ENCODE measurements at regions not wholly inside any gene's neighbourhood (a gene's known extent, or its start where the extent isn't known, plus 50 kb on each side); places are given as distances from the start of the nearest gene placed in this dataset.

DNA sequence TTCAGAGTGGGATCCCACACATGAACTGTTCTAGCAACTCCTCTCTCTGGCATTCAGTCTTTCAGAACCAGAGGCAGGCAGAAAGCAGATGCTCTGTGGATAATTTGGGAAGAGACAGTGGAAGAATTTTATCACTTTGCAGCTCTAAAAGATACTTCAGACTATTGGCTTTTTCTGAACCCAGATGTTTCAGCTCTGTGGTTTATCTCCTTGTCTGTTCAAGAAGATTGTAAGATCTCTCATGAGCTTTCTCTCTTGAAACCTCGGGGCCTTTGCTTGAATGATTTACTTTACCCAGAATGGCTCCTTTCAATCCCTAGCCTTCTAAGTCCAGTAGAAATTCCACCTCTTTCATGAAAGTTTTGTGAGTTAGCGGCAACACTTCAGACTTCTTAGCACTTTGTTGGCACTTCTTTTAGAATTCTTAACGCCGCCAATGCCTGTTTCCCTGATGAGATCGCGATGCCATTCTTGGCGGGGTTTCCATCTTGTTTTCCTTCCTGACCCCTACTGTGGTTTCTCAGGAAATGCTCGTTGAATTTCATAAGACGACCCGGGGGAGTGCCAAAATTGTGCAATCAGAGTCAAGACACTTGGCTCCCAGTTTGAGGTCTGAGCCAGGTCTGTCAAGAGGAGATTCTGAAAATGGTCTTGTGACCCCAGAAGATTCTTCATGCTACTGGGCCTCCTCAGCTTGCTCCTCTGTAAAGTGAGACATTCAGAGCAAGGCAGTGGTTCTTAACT lies 107.0 kb upstream of the PRICKLE1 start:
- Histone ChIP-seq H3K9me2 (ENCODE audit: insufficient read depth, low read length) (no peaks in the 10 kb centered on the region), H3K27me3 (ENCODE audit: insufficient read depth, low read depth, low read length) (no peaks in the 10 kb centered on the region), H3K36me3 (ENCODE audit: insufficient read depth, low read length) (no peaks in the 10 kb centered on the region), H3K4me2 (ENCODE audit: low read length) (no peak overlapping the region), H3F3A (ENCODE audit: insufficient read depth, low read length, poor library complexity, severe bottlenecking) (no peaks in the 10 kb centered on the region), H2AFZ (ENCODE audit: low read depth, low read length) (no peak overlapping the region), H3K9me3 (ENCODE audit: low read length) (no peaks in the 10 kb centered on the region), H3K9ac (ENCODE audit: low read length) (no peak overlapping the region), H3K27ac (ENCODE audit: low read length) (no peak overlapping the region), H3K79me2 (replicated peaks; ENCODE audit: insufficient read depth, low read length) (no peaks in the 10 kb centered on the region), H3K4me3 (ENCODE audit: low read length) (no peak overlapping the region), H4K20me1 (ENCODE audit: insufficient read depth) (no peaks in the 10 kb centered on the region)
- TF ChIP-seq RAD21 (conservative IDR thresholded peaks at IDR 0.05) (no peak), TAF1 (IDR thresholded peaks at IDR 0.05; ENCODE audit: low read depth) (no peak), SMC3 (conservative IDR thresholded peaks at IDR 0.05; ENCODE audit: poor library complexity) (no peak), EZH2 (IDR thresholded peaks at IDR 0.05; ENCODE audit: borderline replicate concordance, insufficient read depth, low read length, poor library complexity, severe bottlenecking) (no peak), MXI1 (conservative IDR thresholded peaks at IDR 0.05; ENCODE audit: poor library complexity, severe bottlenecking) (no peak), EP300 (conservative IDR thresholded peaks at IDR 0.05; ENCODE audit: poor library complexity, severe bottlenecking) (no peak), POLR2AphosphoS5 (IDR thresholded peaks at IDR 0.05) (no peak)
- TF ChIP-seq, protein P1, sequence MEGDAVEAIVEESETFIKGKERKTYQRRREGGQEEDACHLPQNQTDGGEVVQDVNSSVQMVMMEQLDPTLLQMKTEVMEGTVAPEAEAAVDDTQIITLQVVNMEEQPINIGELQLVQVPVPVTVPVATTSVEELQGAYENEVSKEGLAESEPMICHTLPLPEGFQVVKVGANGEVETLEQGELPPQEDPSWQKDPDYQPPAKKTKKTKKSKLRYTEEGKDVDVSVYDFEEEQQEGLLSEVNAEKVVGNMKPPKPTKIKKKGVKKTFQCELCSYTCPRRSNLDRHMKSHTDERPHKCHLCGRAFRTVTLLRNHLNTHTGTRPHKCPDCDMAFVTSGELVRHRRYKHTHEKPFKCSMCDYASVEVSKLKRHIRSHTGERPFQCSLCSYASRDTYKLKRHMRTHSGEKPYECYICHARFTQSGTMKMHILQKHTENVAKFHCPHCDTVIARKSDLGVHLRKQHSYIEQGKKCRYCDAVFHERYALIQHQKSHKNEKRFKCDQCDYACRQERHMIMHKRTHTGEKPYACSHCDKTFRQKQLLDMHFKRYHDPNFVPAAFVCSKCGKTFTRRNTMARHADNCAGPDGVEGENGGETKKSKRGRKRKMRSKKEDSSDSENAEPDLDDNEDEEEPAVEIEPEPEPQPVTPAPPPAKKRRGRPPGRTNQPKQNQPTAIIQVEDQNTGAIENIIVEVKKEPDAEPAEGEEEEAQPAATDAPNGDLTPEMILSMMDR (IDR thresholded peaks at IDR 0.05; ENCODE audit: poor library complexity, severe bottlenecking): no peak
- TF ChIP-seq, protein P2, sequence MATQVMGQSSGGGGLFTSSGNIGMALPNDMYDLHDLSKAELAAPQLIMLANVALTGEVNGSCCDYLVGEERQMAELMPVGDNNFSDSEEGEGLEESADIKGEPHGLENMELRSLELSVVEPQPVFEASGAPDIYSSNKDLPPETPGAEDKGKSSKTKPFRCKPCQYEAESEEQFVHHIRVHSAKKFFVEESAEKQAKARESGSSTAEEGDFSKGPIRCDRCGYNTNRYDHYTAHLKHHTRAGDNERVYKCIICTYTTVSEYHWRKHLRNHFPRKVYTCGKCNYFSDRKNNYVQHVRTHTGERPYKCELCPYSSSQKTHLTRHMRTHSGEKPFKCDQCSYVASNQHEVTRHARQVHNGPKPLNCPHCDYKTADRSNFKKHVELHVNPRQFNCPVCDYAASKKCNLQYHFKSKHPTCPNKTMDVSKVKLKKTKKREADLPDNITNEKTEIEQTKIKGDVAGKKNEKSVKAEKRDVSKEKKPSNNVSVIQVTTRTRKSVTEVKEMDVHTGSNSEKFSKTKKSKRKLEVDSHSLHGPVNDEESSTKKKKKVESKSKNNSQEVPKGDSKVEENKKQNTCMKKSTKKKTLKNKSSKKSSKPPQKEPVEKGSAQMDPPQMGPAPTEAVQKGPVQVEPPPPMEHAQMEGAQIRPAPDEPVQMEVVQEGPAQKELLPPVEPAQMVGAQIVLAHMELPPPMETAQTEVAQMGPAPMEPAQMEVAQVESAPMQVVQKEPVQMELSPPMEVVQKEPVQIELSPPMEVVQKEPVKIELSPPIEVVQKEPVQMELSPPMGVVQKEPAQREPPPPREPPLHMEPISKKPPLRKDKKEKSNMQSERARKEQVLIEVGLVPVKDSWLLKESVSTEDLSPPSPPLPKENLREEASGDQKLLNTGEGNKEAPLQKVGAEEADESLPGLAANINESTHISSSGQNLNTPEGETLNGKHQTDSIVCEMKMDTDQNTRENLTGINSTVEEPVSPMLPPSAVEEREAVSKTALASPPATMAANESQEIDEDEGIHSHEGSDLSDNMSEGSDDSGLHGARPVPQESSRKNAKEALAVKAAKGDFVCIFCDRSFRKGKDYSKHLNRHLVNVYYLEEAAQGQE (IDR thresholded peaks at IDR 0.05; ENCODE audit: borderline replicate concordance): no peak

DNA sequence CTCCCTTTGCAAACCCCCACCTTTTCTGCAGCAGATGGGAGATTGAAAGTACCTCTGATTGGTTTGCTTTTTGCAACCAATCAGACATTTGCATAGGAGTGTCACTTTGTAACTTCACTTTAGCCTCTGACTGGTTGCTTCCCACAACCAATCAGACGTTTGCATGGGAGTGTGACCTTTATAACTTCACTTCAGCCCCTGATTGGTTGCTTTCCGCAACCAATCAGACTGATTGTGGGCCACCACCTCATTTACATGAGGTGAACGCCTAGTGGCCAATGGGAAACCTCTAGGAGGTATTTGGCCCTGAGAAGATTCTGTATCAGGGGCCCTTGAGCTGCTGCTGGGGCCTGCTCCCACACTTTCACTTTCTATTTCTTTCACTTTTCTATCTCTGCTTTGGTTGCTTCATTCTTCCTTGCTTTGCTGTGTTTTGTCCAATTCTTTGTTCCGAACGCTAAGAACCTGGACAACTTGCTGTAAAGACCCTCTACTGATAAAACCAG lies 106.0 kb upstream of the PRICKLE1 start:
- H3K9me2 ChIP-seq (ENCODE audit: insufficient read depth, low read length): no peaks in the 10 kb centered on the region
- no peak overlapping the region for H2AFZ ChIP-seq (ENCODE audit: low read depth, low read length)
- no peaks in the 10 kb centered on the region for H4K20me1 ChIP-seq (ENCODE audit: insufficient read depth)
- H3K9me3 ChIP-seq (ENCODE audit: low read length): no peaks in the 10 kb centered on the region
- H3K4me3 ChIP-seq (ENCODE audit: low read length): no peak overlapping the region
- H3K36me3 ChIP-seq (ENCODE audit: insufficient read depth, low read length): no peaks in the 10 kb centered on the region
- no peak overlapping the region for H3K9ac ChIP-seq (ENCODE audit: low read length)
- TF ChIP-seq EP300 (conservative IDR thresholded peaks at IDR 0.05; ENCODE audit: poor library complexity, severe bottlenecking) (no peak), EZH2 (IDR thresholded peaks at IDR 0.05; ENCODE audit: borderline replicate concordance, insufficient read depth, low read length, poor library complexity, severe bottlenecking) (no peak), SMC3 (conservative IDR thresholded peaks at IDR 0.05; ENCODE audit: poor library complexity) (no peak), MXI1 (conservative IDR thresholded peaks at IDR 0.05; ENCODE audit: poor library complexity, severe bottlenecking) (no peak), TAF1 (IDR thresholded peaks at IDR 0.05; ENCODE audit: low read depth) (no peak), RAD21 (conservative IDR thresholded peaks at IDR 0.05) (no peak), POLR2AphosphoS5 (IDR thresholded peaks at IDR 0.05) (no peak)
- TF ChIP-seq, protein P1 (IDR thresholded peaks at IDR 0.05; ENCODE audit: poor library complexity, severe bottlenecking): no peak
- TF ChIP-seq, protein P2 (IDR thresholded peaks at IDR 0.05; ENCODE audit: borderline replicate concordance): no peak
- H3K79me2 ChIP-seq (replicated peaks; ENCODE audit: insufficient read depth, low read length): no peaks in the 10 kb centered on the region
- H3K27me3 ChIP-seq (ENCODE audit: insufficient read depth, low read depth, low read length): no peaks in the 10 kb centered on the region
- no peak overlapping the region for H3K4me2 ChIP-seq (ENCODE audit: low read length)
- H3F3A ChIP-seq (ENCODE audit: insufficient read depth, low read length, poor library complexity, severe bottlenecking): no peaks in the 10 kb centered on the region
- no peak overlapping the region for H3K27ac ChIP-seq (ENCODE audit: low read length)
